ENCODE measurements at regions not wholly inside any gene's neighbourhood (a gene's known extent, or its start where the extent isn't known, plus 50 kb on each side); places are given as distances from the start of the nearest gene placed in this dataset.
"Not testable (repeated sequence)": the region's sequence is repeated elsewhere in the genome, so short reads cannot be mapped to it uniquely, and the experiment has no call there.

- H3K4me3 Mint-ChIP-seq, H3K36me3 Mint-ChIP-seq: not testable (repeated sequence)
These were observed 248.9 kb upstream of the FAM240B start for GRCh38 chr9:38968651-38969374.

GRCh38 chr9:38967866-38968265 is 247.9 kb upstream of the FAM240B start:
- not testable (repeated sequence) for ATAC-seq; H3K27ac Mint-ChIP-seq; DNase-seq (ENCODE audit: low spot score); H3K9me3 Mint-ChIP-seq; H3K4me1 Mint-ChIP-seq (ENCODE audit: low read depth in 2 of 2); H3K27me3 Mint-ChIP-seq; H3K4me3 Mint-ChIP-seq; H3K36me3 Mint-ChIP-seq

More at GRCh38 chr9:38968651-38969374, 248.9 kb upstream of the FAM240B start:
- H3K27ac Mint-ChIP-seq; H3K27me3 Mint-ChIP-seq; ATAC-seq; H3K4me1 Mint-ChIP-seq (ENCODE audit: low read depth in 2 of 2); DNase-seq (ENCODE audit: low spot score); H3K9me3 Mint-ChIP-seq: not testable (repeated sequence)

- not testable (repeated sequence) for DNase-seq (ENCODE audit: low spot score); H3K9me3 Mint-ChIP-seq; H3K4me1 Mint-ChIP-seq (ENCODE audit: low read depth in 2 of 2); H3K36me3 Mint-ChIP-seq; H3K27me3 Mint-ChIP-seq; H3K27ac Mint-ChIP-seq; H3K4me3 Mint-ChIP-seq; ATAC-seq
These were observed 247.4 kb upstream of the FAM240B start for GRCh38 chr9:38967285-38967684.

GRCh38 chr9:38959812-38960211 is 239.9 kb upstream of the FAM240B start:
- not testable (repeated sequence) for DNase-seq (ENCODE audit: low spot score); H3K9me3 Mint-ChIP-seq; H3K4me3 Mint-ChIP-seq; H3K4me1 Mint-ChIP-seq (ENCODE audit: low read depth in 2 of 2); H3K27ac Mint-ChIP-seq; H3K27me3 Mint-ChIP-seq; ATAC-seq; H3K36me3 Mint-ChIP-seq

- ATAC-seq; H3K27me3 Mint-ChIP-seq; H3K27ac Mint-ChIP-seq; DNase-seq (ENCODE audit: low spot score); H3K4me1 Mint-ChIP-seq (ENCODE audit: low read depth in 2 of 2); H3K36me3 Mint-ChIP-seq; H3K9me3 Mint-ChIP-seq; H3K4me3 Mint-ChIP-seq: not testable (repeated sequence)
These were observed 235.9 kb upstream of the FAM240B start for GRCh38 chr9:38955837-38956236.

GRCh38 chr9:38952715-38953341 is 232.9 kb upstream of the FAM240B start:
- H3K9me3 Mint-ChIP-seq; DNase-seq (ENCODE audit: low spot score); H3K4me3 Mint-ChIP-seq; H3K27me3 Mint-ChIP-seq; ATAC-seq; H3K36me3 Mint-ChIP-seq; H3K4me1 Mint-ChIP-seq (ENCODE audit: low read depth in 2 of 2); H3K27ac Mint-ChIP-seq: not testable (repeated sequence)

GRCh38 chr9:38945929-38946570 is 226.1 kb upstream of the FAM240B start:
- not testable (repeated sequence) for H3K9me3 Mint-ChIP-seq; H3K4me1 Mint-ChIP-seq (ENCODE audit: low read depth in 2 of 2); DNase-seq (ENCODE audit: low spot score); H3K4me3 Mint-ChIP-seq; H3K36me3 Mint-ChIP-seq; H3K27ac Mint-ChIP-seq; ATAC-seq; H3K27me3 Mint-ChIP-seq

- not testable (repeated sequence) for H3K4me1 Mint-ChIP-seq (ENCODE audit: low read depth in 2 of 2); H3K9me3 Mint-ChIP-seq; H3K36me3 Mint-ChIP-seq; H3K27me3 Mint-ChIP-seq; DNase-seq (ENCODE audit: low spot score); ATAC-seq; H3K4me3 Mint-ChIP-seq; H3K27ac Mint-ChIP-seq
These were observed 225.0 kb upstream of the FAM240B start for GRCh38 chr9:38944881-38945449.

GRCh38 chr9:38940501-38940900 is 220.6 kb upstream of the FAM240B start:
- ATAC-seq, H3K4me3 Mint-ChIP-seq, H3K27ac Mint-ChIP-seq: not testable (repeated sequence)

GRCh38 chr9:38938637-38939036 is 218.7 kb upstream of the FAM240B start:
- H3K9me3 Mint-ChIP-seq; H3K4me3 Mint-ChIP-seq; H3K27ac Mint-ChIP-seq; ATAC-seq; DNase-seq (ENCODE audit: low spot score); H3K4me1 Mint-ChIP-seq (ENCODE audit: low read depth in 2 of 2); H3K36me3 Mint-ChIP-seq; H3K27me3 Mint-ChIP-seq: not testable (repeated sequence)

More at GRCh38 chr9:38940501-38940900, 220.6 kb upstream of the FAM240B start:
- not testable (repeated sequence) for H3K4me1 Mint-ChIP-seq (ENCODE audit: low read depth in 2 of 2); H3K9me3 Mint-ChIP-seq; H3K27me3 Mint-ChIP-seq; DNase-seq (ENCODE audit: low spot score); H3K36me3 Mint-ChIP-seq

- H3K4me1 Mint-ChIP-seq (ENCODE audit: low read depth in 2 of 2); ATAC-seq; H3K36me3 Mint-ChIP-seq; H3K4me3 Mint-ChIP-seq; DNase-seq (ENCODE audit: low spot score); H3K27ac Mint-ChIP-seq; H3K27me3 Mint-ChIP-seq; H3K9me3 Mint-ChIP-seq: not testable (repeated sequence)
These were observed 208.0 kb upstream of the FAM240B start for GRCh38 chr9:38927970-38928369.

GRCh38 chr9:38926565-38926964 is 206.6 kb upstream of the FAM240B start:
- not testable (repeated sequence) for H3K4me3 Mint-ChIP-seq; H3K9me3 Mint-ChIP-seq; ATAC-seq; H3K4me1 Mint-ChIP-seq (ENCODE audit: low read depth in 2 of 2); H3K36me3 Mint-ChIP-seq; H3K27ac Mint-ChIP-seq; DNase-seq (ENCODE audit: low spot score); H3K27me3 Mint-ChIP-seq

GRCh38 chr9:38921253-38921652 is 201.3 kb upstream of the FAM240B start:
- H3K27ac Mint-ChIP-seq; DNase-seq (ENCODE audit: low spot score); H3K9me3 Mint-ChIP-seq; H3K27me3 Mint-ChIP-seq; H3K36me3 Mint-ChIP-seq; H3K4me3 Mint-ChIP-seq; ATAC-seq; H3K4me1 Mint-ChIP-seq (ENCODE audit: low read depth in 2 of 2): not testable (repeated sequence)

GRCh38 chr9:38910629-38911028 is 190.7 kb upstream of the FAM240B start:
- not testable (repeated sequence) for H3K9me3 Mint-ChIP-seq; H3K4me3 Mint-ChIP-seq; H3K36me3 Mint-ChIP-seq; H3K27ac Mint-ChIP-seq; H3K27me3 Mint-ChIP-seq; H3K4me1 Mint-ChIP-seq (ENCODE audit: low read depth in 2 of 2); ATAC-seq; DNase-seq (ENCODE audit: low spot score)

Data from natural killer cell treated with Interleukin-12 subunit alpha and Interleukin-12 subunit beta and Interleukin-15 and Interleukin-18, amount 100 ng/mL, for 72 hours (primary cell).